ENCODE measurements at regions not wholly inside any gene's neighbourhood (a gene's known extent, or its start where the extent isn't known, plus 50 kb on each side); places are given as distances from the start of the nearest gene placed in this dataset.
"Not testable (repeated sequence)": the region's sequence is repeated elsewhere in the genome, so short reads cannot be mapped to it uniquely, and the experiment has no call there.

- not testable (repeated sequence) for TF ChIP-seq CTCF (IDR thresholded peaks at IDR 0.05; ENCODE audit: insufficient read depth, low read length); POLR2AphosphoS5 (IDR thresholded peaks at IDR 0.05; ENCODE audit: low read depth); SPI1 (IDR thresholded peaks at IDR 0.05; ENCODE audit: borderline replicate concordance, low read depth); GABPA (IDR thresholded peaks at IDR 0.05; ENCODE audit: low read depth)
- TF ChIP-seq, protein P1, sequence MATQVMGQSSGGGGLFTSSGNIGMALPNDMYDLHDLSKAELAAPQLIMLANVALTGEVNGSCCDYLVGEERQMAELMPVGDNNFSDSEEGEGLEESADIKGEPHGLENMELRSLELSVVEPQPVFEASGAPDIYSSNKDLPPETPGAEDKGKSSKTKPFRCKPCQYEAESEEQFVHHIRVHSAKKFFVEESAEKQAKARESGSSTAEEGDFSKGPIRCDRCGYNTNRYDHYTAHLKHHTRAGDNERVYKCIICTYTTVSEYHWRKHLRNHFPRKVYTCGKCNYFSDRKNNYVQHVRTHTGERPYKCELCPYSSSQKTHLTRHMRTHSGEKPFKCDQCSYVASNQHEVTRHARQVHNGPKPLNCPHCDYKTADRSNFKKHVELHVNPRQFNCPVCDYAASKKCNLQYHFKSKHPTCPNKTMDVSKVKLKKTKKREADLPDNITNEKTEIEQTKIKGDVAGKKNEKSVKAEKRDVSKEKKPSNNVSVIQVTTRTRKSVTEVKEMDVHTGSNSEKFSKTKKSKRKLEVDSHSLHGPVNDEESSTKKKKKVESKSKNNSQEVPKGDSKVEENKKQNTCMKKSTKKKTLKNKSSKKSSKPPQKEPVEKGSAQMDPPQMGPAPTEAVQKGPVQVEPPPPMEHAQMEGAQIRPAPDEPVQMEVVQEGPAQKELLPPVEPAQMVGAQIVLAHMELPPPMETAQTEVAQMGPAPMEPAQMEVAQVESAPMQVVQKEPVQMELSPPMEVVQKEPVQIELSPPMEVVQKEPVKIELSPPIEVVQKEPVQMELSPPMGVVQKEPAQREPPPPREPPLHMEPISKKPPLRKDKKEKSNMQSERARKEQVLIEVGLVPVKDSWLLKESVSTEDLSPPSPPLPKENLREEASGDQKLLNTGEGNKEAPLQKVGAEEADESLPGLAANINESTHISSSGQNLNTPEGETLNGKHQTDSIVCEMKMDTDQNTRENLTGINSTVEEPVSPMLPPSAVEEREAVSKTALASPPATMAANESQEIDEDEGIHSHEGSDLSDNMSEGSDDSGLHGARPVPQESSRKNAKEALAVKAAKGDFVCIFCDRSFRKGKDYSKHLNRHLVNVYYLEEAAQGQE (IDR thresholded peaks at IDR 0.05; ENCODE audit: insufficient replicate concordance, low read depth), result not testable (repeated sequence)
Measured at GRCh38 chr5:82532075-82532474, 253.9 kb upstream of the RPS23 start.

Data from HL-60 (cell line).